Subcutaneous abdominal adipose tissue (tissue), 5 donors: ENCODE measurements at regions not wholly inside any gene's neighbourhood (a gene's known extent, or its start where the extent isn't known, plus 50 kb on each side); places are given as distances from the start of the nearest gene placed in this dataset.
"Not testable (repeated sequence)": the region's sequence is repeated elsewhere in the genome, so short reads cannot be mapped to it uniquely, and the experiment has no call there.

ENCODE experiments used
- H3K27ac ChIP-seq: one replicate; pipeline ENCODE4 v1.7.0; 2013; ENCODE audit warnings: low read depth, mild to moderate bottlenecking, inconsistent platforms, low read length, moderate library complexity
- H3K27me3 ChIP-seq, 5 donors: one replicate each; pipeline ENCODE4 v1.7.0; 2013; ENCODE audit warnings: low read length in 5 of 5, inconsistent platforms in 1 of 5; ENCODE audit not compliant: control insufficient read depth in 5 of 5, insufficient read depth in 4 of 5
- H3K36me3 ChIP-seq, 5 donors: one replicate each; pipeline ENCODE4 v1.7.0; 2013; ENCODE audit warnings: low read length in 5 of 5; ENCODE audit not compliant: control insufficient read depth in 5 of 5, insufficient read depth in 5 of 5
- H3K4me1 ChIP-seq, 5 donors: one replicate each; pipeline ENCODE4 v1.7.0; 2013; ENCODE audit warnings: low read length in 5 of 5, mild to moderate bottlenecking in 3 of 5, moderate library complexity in 1 of 5; ENCODE audit not compliant: control insufficient read depth in 5 of 5, insufficient read depth in 5 of 5
- H3K4me3 ChIP-seq, 5 donors: one replicate each; pipeline ENCODE4 v1.7.0; 2013; ENCODE audit warnings: low read length in 5 of 5, low read depth in 1 of 5
- H3K9ac ChIP-seq, 5 donors: one replicate each; pipeline ENCODE4 v1.7.0; 2013; ENCODE audit warnings: low read length in 5 of 5, mild to moderate bottlenecking in 4 of 5, moderate library complexity in 3 of 5
- H3K9me3 ChIP-seq, 5 donors: one replicate each; pipeline ENCODE4 v1.7.0; 2013; ENCODE audit warnings: low read length in 5 of 5; ENCODE audit not compliant: control insufficient read depth in 5 of 5
- donor health status: healthy.
- donor health status: healthy.
- donor health status: healthy.
- donor health status: healthy.
- donor health status: healthy.

- H3K4me1 ChIP-seq, H3K4me3 ChIP-seq, H3K36me3 ChIP-seq, H3K27ac ChIP-seq, H3K9ac ChIP-seq: not testable (repeated sequence)
- Histone ChIP-seq H3K9me3 (peaks cover 0 to 23% (median 0%) of the 10 kb centered on the region in 5 donors), H3K27me3 (peaks cover 17 to 32% (median 29%) of the 10 kb centered on the region in 5 donors)
Observed at GRCh38 chr21:8987896-8988295, 1533.5 kb upstream of the TPTE start.

- H3K9me3 ChIP-seq, result peaks cover 0 to 25% (median 0%) of the 10 kb centered on the region in 5 donors
Observed at GRCh38 chr21:8988696-8989095, 1532.7 kb upstream of the TPTE start.

GRCh38 chr21:8989261-8989711 is 1532.1 kb upstream of the TPTE start:
- no peaks in the 10 kb centered on the region for H3K36me3 ChIP-seq
- H3K27ac ChIP-seq, result no peak overlapping the region
- H3K9ac ChIP-seq, result no peak overlapping the region
- peaks cover 0 to 25% (median 0%) of the 10 kb centered on the region in 5 donors for H3K9me3 ChIP-seq
- H3K27me3 ChIP-seq, result peaks cover 20 to 38% (median 31%) of the 10 kb centered on the region in 5 donors
- H3K4me1 ChIP-seq, result no peaks in the 10 kb centered on the region
- H3K4me3 ChIP-seq, result no peak overlapping the region

More at GRCh38 chr21:8988696-8989095, 1532.7 kb upstream of the TPTE start:
- Histone ChIP-seq H3K27ac (no peak overlapping the region), H3K27me3 (peaks cover 20 to 33% (median 31%) of the 10 kb centered on the region in 5 donors), H3K4me1 (no peaks in the 10 kb centered on the region), H3K9ac (no peak overlapping the region), H3K36me3 (no peaks in the 10 kb centered on the region), H3K4me3 (no peak overlapping the region)

GRCh38 chr21:8989721-8990325 is 1531.6 kb upstream of the TPTE start:
- Histone ChIP-seq H3K36me3 (no peaks in the 10 kb centered on the region), H3K27me3 (peaks cover 20 to 38% (median 31%) of the 10 kb centered on the region in 5 donors), H3K27ac (no peak overlapping the region), H3K4me3 (no peak overlapping the region), H3K9ac (no peak overlapping the region), H3K4me1 (no peaks in the 10 kb centered on the region), H3K9me3 (peaks cover 0 to 25% (median 0%) of the 10 kb centered on the region in 5 donors)

GRCh38 chr21:8990326-8991087 is 1530.9 kb upstream of the TPTE start:
- Histone ChIP-seq H3K27ac (no peak overlapping the region), H3K9ac (no peak overlapping the region), H3K36me3 (no peaks in the 10 kb centered on the region), H3K9me3 (peaks cover 0 to 25% (median 0%) of the 10 kb centered on the region in 5 donors), H3K4me3 (no peak overlapping the region), H3K27me3 (peaks cover 20 to 38% (median 31%) of the 10 kb centered on the region in 5 donors), H3K4me1 (no peaks in the 10 kb centered on the region)

GRCh38 chr21:8991088-8991907 is 1530.1 kb upstream of the TPTE start:
- Histone ChIP-seq H3K27me3 (peaks cover 20 to 40% (median 31%) of the 10 kb centered on the region in 5 donors), H3K4me3 (no peak overlapping the region), H3K27ac (no peak overlapping the region), H3K36me3 (no peaks in the 10 kb centered on the region), H3K9me3 (peaks cover 0 to 25% (median 0%) of the 10 kb centered on the region in 5 donors), H3K9ac (no peak overlapping the region), H3K4me1 (no peaks in the 10 kb centered on the region)

GRCh38 chr21:8991968-8992621 is 1529.3 kb upstream of the TPTE start:
- Histone ChIP-seq H3K9me3 (peaks cover 0 to 25% (median 0%) of the 10 kb centered on the region in 5 donors), H3K27ac (no peak overlapping the region), H3K4me3 (no peak overlapping the region), H3K4me1 (no peaks in the 10 kb centered on the region), H3K36me3 (no peaks in the 10 kb centered on the region), H3K27me3 (peaks cover 20 to 40% (median 31%) of the 10 kb centered on the region in 5 donors), H3K9ac (no peak overlapping the region)

GRCh38 chr21:8992731-8993174 is 1528.6 kb upstream of the TPTE start:
- H3K9ac ChIP-seq, result no peak overlapping the region
- H3K36me3 ChIP-seq, result no peaks in the 10 kb centered on the region
- no peak overlapping the region for H3K27ac ChIP-seq
- H3K9me3 ChIP-seq, result peaks cover 0 to 25% (median 0%) of the 10 kb centered on the region in 5 donors
- H3K27me3 ChIP-seq, result peaks cover 20 to 40% (median 31%) of the 10 kb centered on the region in 5 donors
- H3K4me3 ChIP-seq, result no peak overlapping the region
- H3K4me1 ChIP-seq, result no peaks in the 10 kb centered on the region

GRCh38 chr21:8993284-8993942 is 1528.0 kb upstream of the TPTE start:
- H3K9ac ChIP-seq, result no peak overlapping the region
- no peak overlapping the region for H3K4me3 ChIP-seq
- no peaks in the 10 kb centered on the region for H3K36me3 ChIP-seq
- H3K27ac ChIP-seq, result no peak overlapping the region
- peaks cover 20 to 40% (median 31%) of the 10 kb centered on the region in 5 donors for H3K27me3 ChIP-seq
- H3K4me1 ChIP-seq, result no peaks in the 10 kb centered on the region
- peaks cover 0 to 25% (median 0%) of the 10 kb centered on the region in 5 donors for H3K9me3 ChIP-seq
